Thoracic aorta (tissue), 2 donors: ENCODE measurements at regions not wholly inside any gene's neighbourhood (a gene's known extent, or its start where the extent isn't known, plus 50 kb on each side); places are given as distances from the start of the nearest gene placed in this dataset.

ENCODE experiments used
- ATAC-seq: fragments of 150-250 bp; one replicate; pipeline ENCODE4 v1.8.0; 2017; ENCODE audit warnings: low read depth; ENCODE audit not compliant: insufficient number of reproducible peaks, low FRiP score
- DNase-seq: peaks from one replicate; pipeline ENCODE4 v3.0.0-alpha.2; 2020; ENCODE audit warnings: low spot score
- H3K27ac ChIP-seq, 2 donors: fragments of 200-600 bp; sonication (generic); 1 replicate in 1 of 2; 2 replicates in 1 of 2; pipeline ENCODE4 v1.5.1; 2016; ENCODE audit warnings: mild to moderate bottlenecking in 2 of 2, moderate library complexity in 2 of 2
- H3K27me3 ChIP-seq: fragments of 200-600 bp; sonication (generic); replicated peaks from 2 replicates; pipeline ENCODE4 v1.6.0; 2016; ENCODE audit warnings: mild to moderate bottlenecking; ENCODE audit not compliant: insufficient read depth
- H3K36me3 ChIP-seq: fragments of 200-600 bp; sonication (generic); one replicate; pipeline ENCODE4 v1.5.1; 2016
- H3K4me1 ChIP-seq, 2 donors: fragments of 200-600 bp; sonication (generic); 1 replicate in 1 of 2; 2 replicates in 1 of 2; pipeline versions ENCODE4 v1.5.1 to v1.6.0; 2016; ENCODE audit warnings: low read depth in 2 of 2, mild to moderate bottlenecking in 1 of 2; ENCODE audit not compliant: control insufficient read depth in 1 of 2
- H3K4me3 ChIP-seq: fragments of 200-600 bp; sonication (generic); 2 replicates; pipeline ENCODE4 v1.5.1; 2016; ENCODE audit warnings: mild to moderate bottlenecking
- H3K9me3 ChIP-seq: fragments of 200-600 bp; sonication (generic); 2 replicates; pipeline ENCODE4 v1.5.1; 2016
- CTCF ChIP-seq: fragments of 200-600 bp; sonication (generic); IDR thresholded peaks from one replicate; pipeline ENCODE4 v1.5.1; 2019; ENCODE audit warnings: antibody characterized with exemption

GRCh38 chr17:14559264-14560119, 258.6 kb downstream of the HS3ST3B1 start:
- DNase-seq, result no peak

GRCh38 chr17:14557480-14557879, 256.6 kb downstream of the HS3ST3B1 start:
- H3K4me1 ChIP-seq, result no peaks in the 10 kb centered on the region
- no peak overlapping the region for H3K27ac ChIP-seq
- H3K27me3 ChIP-seq, result no peaks in the 10 kb centered on the region
- H3K36me3 ChIP-seq, result no peaks in the 10 kb centered on the region
- no peak overlapping the region for H3K4me3 ChIP-seq
- no peaks in the 10 kb centered on the region for H3K9me3 ChIP-seq
- TF ChIP-seq CTCF, result no peak
- DNase-seq (no peak), ATAC-seq (no peak)

More at GRCh38 chr17:14559264-14560119, 258.6 kb downstream of the HS3ST3B1 start:
- H3K27ac ChIP-seq, result no peak overlapping the region
- no peaks in the 10 kb centered on the region for H3K36me3 ChIP-seq
- ATAC-seq, result no peak
- no peaks in the 10 kb centered on the region for H3K4me1 ChIP-seq
- no peaks in the 10 kb centered on the region for H3K9me3 ChIP-seq
- no peaks in the 10 kb centered on the region for H3K27me3 ChIP-seq
- TF ChIP-seq CTCF, result no peak
- H3K4me3 ChIP-seq, result no peak overlapping the region

- Histone ChIP-seq H3K4me1 (no peaks in the 10 kb centered on the region), H3K36me3 (no peaks in the 10 kb centered on the region), H3K9me3 (no peaks in the 10 kb centered on the region), H3K27me3 (no peaks in the 10 kb centered on the region), H3K27ac (no peak overlapping the region), H3K4me3 (no peak overlapping the region)
- DNase-seq (no peak), ATAC-seq (no peak)
- TF ChIP-seq CTCF, result no peak
Observed at GRCh38 chr17:14553847-14554246, 253.0 kb downstream of the HS3ST3B1 start.

GRCh38 chr17:14552306-14552705, 251.4 kb downstream of the HS3ST3B1 start:
- TF ChIP-seq CTCF, result no peak
- Histone ChIP-seq H3K27ac (no peak overlapping the region), H3K4me3 (no peak overlapping the region), H3K4me1 (no peaks in the 10 kb centered on the region), H3K9me3 (no peaks in the 10 kb centered on the region), H3K36me3 (no peaks in the 10 kb centered on the region), H3K27me3 (no peaks in the 10 kb centered on the region)
- ATAC-seq (no peak), DNase-seq (no peak)

- no peak for ATAC-seq
- Histone ChIP-seq H3K27ac (no peak overlapping the region), H3K4me1 (no peaks in the 10 kb centered on the region), H3K4me3 (no peak overlapping the region), H3K27me3 (no peaks in the 10 kb centered on the region), H3K9me3 (no peaks in the 10 kb centered on the region), H3K36me3 (no peaks in the 10 kb centered on the region)
- DNase-seq, result no peak
- TF ChIP-seq CTCF, result no peak
Observed at GRCh38 chr17:14547556-14547955, 246.7 kb downstream of the HS3ST3B1 start.
